Gastroesophageal sphincter (tissue), 3 donors: ENCODE measurements at regions not wholly inside any gene's neighbourhood (a gene's known extent, or its start where the extent isn't known, plus 50 kb on each side); places are given as distances from the start of the nearest gene placed in this dataset.

Experiments
- POLR2A ChIP-seq, 2 donors: fragments of 450-650 bp; IDR thresholded peaks; one replicate each; pipeline ENCODE4 v1.6.1; 2017; ENCODE audit warnings: antibody characterized with exemption in 2 of 2, mild to moderate bottlenecking in 2 of 2, moderate library complexity in 1 of 2
- TF ChIP-seq, protein P1 (sequence below), 4 experiments: fragments of 200-600 bp in 2 of 4; fragments of 450-650 bp in 2 of 4; sonication (generic) in 1 of 4; IDR thresholded peaks; one replicate each; pipeline ENCODE4 v1.5.1; 2017 to 2019; ENCODE audit warnings: antibody characterized with exemption in 4 of 4, mild to moderate bottlenecking in 2 of 4, moderate library complexity in 2 of 4

DNA sequence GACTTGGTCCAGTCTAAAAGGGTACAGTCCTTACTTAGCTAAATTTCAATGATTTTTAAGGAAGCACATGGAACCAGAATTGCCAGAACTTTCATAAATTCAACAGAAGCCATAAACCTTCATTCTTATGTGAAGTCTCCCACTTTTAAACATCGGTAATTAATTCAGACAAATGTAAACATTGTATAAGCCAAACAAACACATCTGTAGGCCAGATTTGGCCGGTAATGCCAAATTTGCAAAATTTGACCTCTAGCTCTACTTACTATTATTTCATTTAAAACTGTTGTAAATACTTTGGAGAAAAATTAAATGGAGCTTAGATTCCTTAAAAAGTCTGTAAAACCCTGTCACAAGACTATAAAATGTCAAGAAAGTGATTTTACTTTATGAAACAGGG, 83.2 kb upstream of the GALNT5 start:
- no peak for TF ChIP-seq POLR2A (IDR thresholded peaks at IDR 0.05)
- TF ChIP-seq, protein P1, sequence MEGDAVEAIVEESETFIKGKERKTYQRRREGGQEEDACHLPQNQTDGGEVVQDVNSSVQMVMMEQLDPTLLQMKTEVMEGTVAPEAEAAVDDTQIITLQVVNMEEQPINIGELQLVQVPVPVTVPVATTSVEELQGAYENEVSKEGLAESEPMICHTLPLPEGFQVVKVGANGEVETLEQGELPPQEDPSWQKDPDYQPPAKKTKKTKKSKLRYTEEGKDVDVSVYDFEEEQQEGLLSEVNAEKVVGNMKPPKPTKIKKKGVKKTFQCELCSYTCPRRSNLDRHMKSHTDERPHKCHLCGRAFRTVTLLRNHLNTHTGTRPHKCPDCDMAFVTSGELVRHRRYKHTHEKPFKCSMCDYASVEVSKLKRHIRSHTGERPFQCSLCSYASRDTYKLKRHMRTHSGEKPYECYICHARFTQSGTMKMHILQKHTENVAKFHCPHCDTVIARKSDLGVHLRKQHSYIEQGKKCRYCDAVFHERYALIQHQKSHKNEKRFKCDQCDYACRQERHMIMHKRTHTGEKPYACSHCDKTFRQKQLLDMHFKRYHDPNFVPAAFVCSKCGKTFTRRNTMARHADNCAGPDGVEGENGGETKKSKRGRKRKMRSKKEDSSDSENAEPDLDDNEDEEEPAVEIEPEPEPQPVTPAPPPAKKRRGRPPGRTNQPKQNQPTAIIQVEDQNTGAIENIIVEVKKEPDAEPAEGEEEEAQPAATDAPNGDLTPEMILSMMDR (IDR thresholded peaks at IDR 0.05) = no peak
